HEK293T (cell line): ENCODE measurements at regions not wholly inside any gene's neighbourhood (a gene's known extent, or its start where the extent isn't known, plus 50 kb on each side); places are given as distances from the start of the nearest gene placed in this dataset.
"Not testable (repeated sequence)": the region's sequence is repeated elsewhere in the genome, so short reads cannot be mapped to it uniquely, and the experiment has no call there.

Experiments
- ARNT ChIP-seq: fragments of 450-650 bp; IDR thresholded peaks from 2 replicates; pipeline ENCODE4 v1.6.1; 2017; ENCODE audit warnings: mild to moderate bottlenecking
- BHLHE40 ChIP-seq: fragments of 450-650 bp; IDR thresholded peaks from 2 replicates; pipeline ENCODE4 v1.6.1; 2016; ENCODE audit warnings: mild to moderate bottlenecking, moderate library complexity, borderline replicate concordance
- CTBP1 ChIP-seq: fragments of 450-650 bp; IDR thresholded peaks from 2 replicates; pipeline ENCODE4 v1.6.1; 2016; ENCODE audit warnings: borderline replicate concordance
- ELF4 ChIP-seq: fragments of 450-650 bp; IDR thresholded peaks from 2 replicates; pipeline ENCODE4 v1.6.1; 2017; ENCODE audit warnings: antibody characterized with exemption
- FOXA1 ChIP-seq: fragments of 450-650 bp; IDR thresholded peaks from 2 replicates; pipeline ENCODE4 v1.6.1; 2016; ENCODE audit warnings: mild to moderate bottlenecking
- FOXK2 ChIP-seq: fragments of 450-650 bp; IDR thresholded peaks from 2 replicates; pipeline ENCODE4 v1.6.1; 2016; ENCODE audit warnings: mild to moderate bottlenecking
- FOXM1 ChIP-seq: fragments of 450-650 bp; IDR thresholded peaks from 2 replicates; pipeline ENCODE4 v1.6.1; 2017; ENCODE audit warnings: mild to moderate bottlenecking, borderline replicate concordance
- HDGF ChIP-seq: fragments of 450-650 bp; IDR thresholded peaks from 2 replicates; pipeline ENCODE4 v1.6.1; 2017; ENCODE audit warnings: antibody characterized with exemption, borderline replicate concordance
- L3MBTL2 ChIP-seq: fragments of 450-650 bp; conservative IDR thresholded peaks from 2 replicates; pipeline ENCODE4 v1.6.1; 2016; ENCODE audit warnings: mild to moderate bottlenecking
- SP1 ChIP-seq: fragments of 450-650 bp; IDR thresholded peaks from 2 replicates; pipeline ENCODE4 v1.6.1; 2017
- SUZ12 ChIP-seq: fragments of 450-650 bp; IDR thresholded peaks from 2 replicates; pipeline ENCODE4 v1.6.1; 2016; ENCODE audit warnings: mild to moderate bottlenecking
- TARDBP ChIP-seq: fragments of 450-650 bp; IDR thresholded peaks from 2 replicates; pipeline ENCODE4 v1.6.1; 2016
- ZNF384 ChIP-seq: fragments of 450-650 bp; IDR thresholded peaks from 2 replicates; pipeline ENCODE4 v1.6.1; 2016
- TF ChIP-seq, protein P1 (sequence below): fragments of 450-650 bp; IDR thresholded peaks from 2 replicates; pipeline ENCODE4 v1.6.1; 2016

DNA sequence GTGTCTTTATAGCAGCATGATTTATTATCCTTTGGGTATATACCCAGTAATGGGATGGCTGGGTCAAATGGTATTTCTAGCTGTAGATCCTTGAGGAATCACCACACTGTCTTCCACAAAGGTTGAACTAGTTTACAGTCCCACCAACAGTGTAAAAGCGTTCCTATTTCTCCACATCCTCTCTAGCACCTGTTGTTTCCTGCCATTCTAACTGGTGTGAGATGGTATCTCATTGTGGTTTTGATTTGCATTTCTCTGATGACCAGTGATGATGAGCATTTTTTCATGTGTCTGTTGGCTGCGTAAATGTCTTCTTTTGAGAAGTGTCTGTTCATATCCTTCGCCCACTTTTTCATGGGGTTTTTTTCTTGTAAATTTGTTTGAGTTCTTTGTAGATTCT, 66.5 kb upstream of the SLCO2A1 start:
- not testable (repeated sequence) for TF ChIP-seq FOXA1, FOXM1, ARNT, BHLHE40, SUZ12, FOXK2, HDGF, TARDBP, ELF4, ZNF384, SP1, L3MBTL2, CTBP1
- TF ChIP-seq, protein P1, sequence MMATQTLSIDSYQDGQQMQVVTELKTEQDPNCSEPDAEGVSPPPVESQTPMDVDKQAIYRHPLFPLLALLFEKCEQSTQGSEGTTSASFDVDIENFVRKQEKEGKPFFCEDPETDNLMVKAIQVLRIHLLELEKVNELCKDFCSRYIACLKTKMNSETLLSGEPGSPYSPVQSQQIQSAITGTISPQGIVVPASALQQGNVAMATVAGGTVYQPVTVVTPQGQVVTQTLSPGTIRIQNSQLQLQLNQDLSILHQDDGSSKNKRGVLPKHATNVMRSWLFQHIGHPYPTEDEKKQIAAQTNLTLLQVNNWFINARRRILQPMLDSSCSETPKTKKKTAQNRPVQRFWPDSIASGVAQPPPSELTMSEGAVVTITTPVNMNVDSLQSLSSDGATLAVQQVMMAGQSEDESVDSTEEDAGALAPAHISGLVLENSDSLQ = not testable (repeated sequence)
